Endothelial cell of umbilical vein (primary cell): ENCODE measurements at regions not wholly inside any gene's neighbourhood (a gene's known extent, or its start where the extent isn't known, plus 50 kb on each side); places are given as distances from the start of the nearest gene placed in this dataset.

Experiments
- BruUV-seq: library from RNA; stranded (reverse); fragments of 400-500 nt; replicated peaks from 2 replicates; lab custom pipeline; 2021; lab: Mats Ljungman, UMichigan
- CTCF ChIA-PET: fragments of 300-600, 350-600 bp; sonication (Branson Sonifier 250); formaldehyde crosslinking; loops from one replicate; lab custom pipeline; 2021; ENCODE audit warnings: antibody characterized with exemption, inconsistent platforms; lab: Charles Lee
- POLR2A ChIA-PET: fragments of 300-600, 350-600 bp; sonication (Branson Sonifier 250); formaldehyde crosslinking; loops from one replicate; lab custom pipeline; 2021; ENCODE audit warnings: antibody characterized with exemption, inconsistent platforms; lab: Charles Lee
- DNase-seq: peaks from one replicate; pipeline ENCODE4 v3.0.0-alpha.2; 2011; ENCODE audit warnings: low read depth, low spot score
- FAIRE-seq: peaks from 2 replicates; lab custom pipeline; 2011; peaks lifted over from hg19 to GRCh38; lab: Jason Lieb, UNC
- H2AFZ ChIP-seq: 2 replicates; pipeline ENCODE4 v1.6.0; 2012; ENCODE audit warnings: low read depth, low read length, control low read depth, inconsistent platforms
- H3K27ac ChIP-seq: 2 replicates; pipeline ENCODE4 v1.5.1; 2011; ENCODE audit warnings: low read depth, mild to moderate bottlenecking, control low read depth, low read length, moderate library complexity; ENCODE audit not compliant: insufficient read depth
- H3K27me3 ChIP-seq, 2 experiments: 2 replicates each; pipeline versions ENCODE4 v1.6.0 to v1.6.1; 2011; ENCODE audit warnings: low read length in 2 of 2, mixed read lengths in 1 of 2; ENCODE audit not compliant: control insufficient read depth in 2 of 2, insufficient read depth in 2 of 2
- H3K36me3 ChIP-seq, 2 experiments: 2 replicates in 1 of 2; 3 replicates in 1 of 2; pipeline ENCODE4 v1.5.1; 2011; ENCODE audit warnings: low read length in 2 of 2, mild to moderate bottlenecking in 1 of 2, moderate library complexity in 1 of 2; ENCODE audit not compliant: control insufficient read depth in 2 of 2, insufficient read depth in 2 of 2; ENCODE audit errors: extremely low read depth in 1 of 2
- H3K4me1 ChIP-seq: 3 replicates; pipeline ENCODE4 v1.5.1; 2011; ENCODE audit warnings: mild to moderate bottlenecking, low read length; ENCODE audit not compliant: control insufficient read depth, insufficient read depth; ENCODE audit errors: extremely low read depth
- H3K4me2 ChIP-seq: 2 replicates; pipeline ENCODE4 v1.6.1; 2011; ENCODE audit warnings: low read length, control low read depth, mixed read lengths; ENCODE audit not compliant: insufficient read depth
- H3K4me3 ChIP-seq, 3 experiments: fragments of 200-600 bp in 1 of 3; sonication (generic), shearing (Covaris generic) in 1 of 3; replicated peaks in 1 of 3; 2 replicates each; pipeline ENCODE4 v1.5.1; 2011 to 2016; ENCODE audit warnings: control low read depth in 3 of 3, low read length in 3 of 3, mild to moderate bottlenecking in 2 of 3, inconsistent platforms in 1 of 3, low read depth in 1 of 3, moderate library complexity in 1 of 3; ENCODE audit not compliant: insufficient read depth in 1 of 3
- H3K79me2 ChIP-seq: 2 replicates; pipeline ENCODE4 v1.6.0; 2012; ENCODE audit warnings: low read length, inconsistent platforms; ENCODE audit not compliant: control insufficient read depth, insufficient read depth
- H3K9ac ChIP-seq: replicated peaks from 2 replicates; pipeline ENCODE3; 2011; ENCODE audit warnings: low read length, control low read depth; ENCODE audit not compliant: insufficient read depth; ENCODE audit errors: extremely low read depth
- H3K9me1 ChIP-seq: replicated peaks from 3 replicates; pipeline ENCODE4 v1.6.0; 2011; ENCODE audit warnings: mild to moderate bottlenecking, low read length; ENCODE audit not compliant: control insufficient read depth, insufficient read depth; ENCODE audit errors: extremely low read depth
- H3K9me3 ChIP-seq: replicated peaks from 2 replicates; pipeline ENCODE4 v1.5.1; 2012; ENCODE audit warnings: low read length, inconsistent platforms; ENCODE audit not compliant: control insufficient read depth, insufficient read depth
- H4K20me1 ChIP-seq: replicated peaks from 2 replicates; pipeline ENCODE3; 2011; ENCODE audit warnings: mild to moderate bottlenecking, low read length; ENCODE audit not compliant: control insufficient read depth, insufficient read depth; ENCODE audit errors: extremely low read depth
- EZH2 ChIP-seq: IDR thresholded peaks from 2 replicates; pipeline ENCODE4 v1.6.1; 2012; ENCODE audit warnings: borderline replicate concordance, low read depth, mild to moderate bottlenecking, moderate library complexity, low read length, inconsistent platforms; ENCODE audit not compliant: severe bottlenecking
- FOS ChIP-seq: IDR thresholded peaks from 2 replicates; pipeline ENCODE4 v1.6.1; 2011; ENCODE audit warnings: mild to moderate bottlenecking, low read length, moderate library complexity, borderline replicate concordance; ENCODE audit not compliant: insufficient read depth
- GATA2 ChIP-seq: IDR thresholded peaks from 2 replicates; pipeline ENCODE4 v1.7.0; 2011; ENCODE audit warnings: low read depth, mild to moderate bottlenecking, moderate library complexity, mixed read lengths, low read length; ENCODE audit not compliant: insufficient read length, insufficient read depth
- JUN ChIP-seq: IDR thresholded peaks from 2 replicates; pipeline ENCODE4 v1.6.1; 2011; ENCODE audit warnings: borderline replicate concordance, low read depth; ENCODE audit not compliant: insufficient read length, insufficient read depth
- POLR2A ChIP-seq: IDR thresholded peaks from 2 replicates; pipeline ENCODE4 v1.6.1; 2012; ENCODE audit warnings: low read depth, mild to moderate bottlenecking, control low read depth, low read length
- dilution Hi-C: fragments of 300-500 bp; cut with MboI; formaldehyde crosslinking; loops from one replicate; pipeline ENCODE4 v1.15.0; 2019; ENCODE audit warnings: low sequenced_read_pairs; ENCODE audit not compliant: extremely low pct_ligation_motif_present
- intact Hi-C: fragments of 100-400 bp; cut with micrococcal nuclease; formaldehyde crosslinking; loops from one replicate; pipeline ENCODE4 v1.10.0; 2022

GRCh38 chr2:234867882-234868285, 83.9 kb upstream of the SH3BP4 start:
- BruUV-seq, result no TSS peak
- ChIA-PET POLR2A (no interaction called here), CTCF (no interaction called here)
- Histone ChIP-seq H3K27me3 (peaks cover 4 to 5% of the 10 kb centered on the region in 2 experiments), H4K20me1 (no peaks in the 10 kb centered on the region), H3K9ac (no peak overlapping the region), H3K27ac (no peak overlapping the region), H3K4me1 (no peaks in the 10 kb centered on the region), H3K36me3 (no peaks in the 10 kb centered on the region), H3K79me2 (no peaks in the 10 kb centered on the region), H3K4me3 (no peak overlapping the region), H2AFZ (no peak overlapping the region), H3K9me1 (no peaks in the 10 kb centered on the region), H3K9me3 (no peaks in the 10 kb centered on the region), H3K4me2 (no peak overlapping the region)
- DNase-seq (no peak), FAIRE-seq (no peak)
- intact Hi-C loops (no loop called here), dilution Hi-C loops (no loop called here)
- no peak for TF ChIP-seq GATA2
- TF ChIP-seq FOS, result no peak
- TF ChIP-seq JUN, result no peak
- no peak for TF ChIP-seq EZH2
- no peak for TF ChIP-seq POLR2A

DNA sequence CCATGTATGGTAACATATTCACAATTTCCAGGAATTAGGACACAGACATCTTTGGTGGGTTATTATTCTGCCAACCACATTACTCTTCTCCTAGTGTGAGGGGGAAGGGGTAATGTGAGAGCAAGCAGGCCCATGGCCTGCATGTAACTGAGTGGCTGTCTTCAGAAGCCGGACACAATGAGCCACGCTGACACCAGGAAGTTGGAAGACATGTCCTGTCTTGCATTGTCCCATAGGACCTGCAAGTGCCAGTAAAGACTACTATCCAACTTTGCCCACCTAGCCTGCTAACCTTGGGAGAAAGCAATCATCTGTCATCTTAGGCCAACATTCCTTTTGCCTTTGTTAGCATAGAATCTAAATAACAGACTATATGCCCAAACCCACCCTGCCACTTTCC, 86.2 kb upstream of the SH3BP4 start:
- Histone ChIP-seq H3K9me3 (no peaks in the 10 kb centered on the region), H3K36me3 (no peaks in the 10 kb centered on the region), H3K27ac (no peak overlapping the region), H3K9me1 (no peaks in the 10 kb centered on the region), H3K79me2 (no peaks in the 10 kb centered on the region), H3K4me1 (no peaks in the 10 kb centered on the region), H2AFZ (no peak overlapping the region), H4K20me1 (no peaks in the 10 kb centered on the region), H3K27me3 (peaks cover 4 to 5% of the 10 kb centered on the region in 2 experiments), H3K4me2 (no peak overlapping the region), H3K4me3 (no peak overlapping the region), H3K9ac (no peak overlapping the region)
- FAIRE-seq (no peak), DNase-seq (no peak)
- intact Hi-C loops, result no loop called here
- no TSS peak for BruUV-seq
- dilution Hi-C loops, result no loop called here
- ChIA-PET CTCF (interaction anchor here (1.9 kb wide), 1 partner anchor 8 kb away, joined by 5 read pairs; no protein-coding TSS in a partner anchor), POLR2A (no interaction called here)
- no peak for TF ChIP-seq POLR2A
